HFF-Myc (cell line): ENCODE measurements at regions not wholly inside any gene's neighbourhood (a gene's known extent, or its start where the extent isn't known, plus 50 kb on each side); places are given as distances from the start of the nearest gene placed in this dataset.

ENCODE experiments used
- DNase-seq: peaks from one replicate; pipeline ENCODE4 v3.0.0-alpha.2; 2011; ENCODE audit warnings: low read depth; ENCODE audit errors: extremely low read depth
- H3K4me3 ChIP-seq: replicated peaks from 2 replicates; pipeline ENCODE4 v1.5.1; 2011; ENCODE audit warnings: low read depth, mild to moderate bottlenecking, control low read depth, low read length
- TF ChIP-seq, protein P1 (sequence below): IDR thresholded peaks from 2 replicates; pipeline ENCODE4 v1.5.1; 2012; ENCODE audit warnings: mild to moderate bottlenecking, low read depth, low read length, control low read depth; ENCODE audit errors: missing control alignments

DNA sequence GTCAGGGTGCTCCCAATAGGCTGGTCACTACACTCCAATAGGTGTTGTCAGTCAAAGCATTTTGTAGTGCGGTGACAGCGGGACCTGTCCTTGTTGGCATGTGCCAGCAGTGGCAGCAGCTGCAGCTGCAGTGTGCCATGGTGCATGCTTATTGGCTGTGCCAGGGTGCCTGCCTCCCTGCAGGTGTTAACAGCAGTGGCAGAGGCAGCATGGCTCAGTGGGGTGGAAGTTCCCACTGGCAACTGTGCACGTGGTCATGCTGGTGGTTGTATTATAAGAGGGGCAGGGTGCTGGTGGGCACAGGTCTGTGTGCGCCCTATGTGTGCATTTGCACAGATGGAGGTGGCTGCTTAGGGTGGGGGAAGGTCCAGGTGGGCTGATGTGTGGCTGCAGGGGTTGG is 133.7 kb upstream of the EDIL3 start:
- TF ChIP-seq, protein P1, sequence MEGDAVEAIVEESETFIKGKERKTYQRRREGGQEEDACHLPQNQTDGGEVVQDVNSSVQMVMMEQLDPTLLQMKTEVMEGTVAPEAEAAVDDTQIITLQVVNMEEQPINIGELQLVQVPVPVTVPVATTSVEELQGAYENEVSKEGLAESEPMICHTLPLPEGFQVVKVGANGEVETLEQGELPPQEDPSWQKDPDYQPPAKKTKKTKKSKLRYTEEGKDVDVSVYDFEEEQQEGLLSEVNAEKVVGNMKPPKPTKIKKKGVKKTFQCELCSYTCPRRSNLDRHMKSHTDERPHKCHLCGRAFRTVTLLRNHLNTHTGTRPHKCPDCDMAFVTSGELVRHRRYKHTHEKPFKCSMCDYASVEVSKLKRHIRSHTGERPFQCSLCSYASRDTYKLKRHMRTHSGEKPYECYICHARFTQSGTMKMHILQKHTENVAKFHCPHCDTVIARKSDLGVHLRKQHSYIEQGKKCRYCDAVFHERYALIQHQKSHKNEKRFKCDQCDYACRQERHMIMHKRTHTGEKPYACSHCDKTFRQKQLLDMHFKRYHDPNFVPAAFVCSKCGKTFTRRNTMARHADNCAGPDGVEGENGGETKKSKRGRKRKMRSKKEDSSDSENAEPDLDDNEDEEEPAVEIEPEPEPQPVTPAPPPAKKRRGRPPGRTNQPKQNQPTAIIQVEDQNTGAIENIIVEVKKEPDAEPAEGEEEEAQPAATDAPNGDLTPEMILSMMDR, result no peak
- H3K4me3 ChIP-seq, result no peak overlapping the region
- DNase-seq, result no peak

DNA sequence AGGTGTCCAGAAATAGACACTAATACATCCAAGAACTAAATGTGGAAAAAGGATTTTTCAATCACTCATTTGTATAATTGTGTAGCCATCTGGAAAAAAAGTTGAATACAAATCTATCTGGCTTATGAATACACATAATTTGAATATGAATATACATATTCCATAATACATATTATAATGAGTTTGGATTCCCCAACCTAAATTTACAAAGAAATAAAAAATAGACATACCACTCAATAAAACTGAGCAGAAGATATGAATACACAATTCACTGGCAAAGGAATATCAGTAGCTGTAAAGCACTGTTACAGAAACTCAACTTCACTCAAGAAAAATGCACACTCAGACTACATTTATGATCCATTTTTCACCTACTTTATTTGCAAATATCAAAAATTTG is 121.9 kb upstream of the EDIL3 start:
- DNase-seq, result no peak
- TF ChIP-seq, protein P1, result no peak

DNA sequence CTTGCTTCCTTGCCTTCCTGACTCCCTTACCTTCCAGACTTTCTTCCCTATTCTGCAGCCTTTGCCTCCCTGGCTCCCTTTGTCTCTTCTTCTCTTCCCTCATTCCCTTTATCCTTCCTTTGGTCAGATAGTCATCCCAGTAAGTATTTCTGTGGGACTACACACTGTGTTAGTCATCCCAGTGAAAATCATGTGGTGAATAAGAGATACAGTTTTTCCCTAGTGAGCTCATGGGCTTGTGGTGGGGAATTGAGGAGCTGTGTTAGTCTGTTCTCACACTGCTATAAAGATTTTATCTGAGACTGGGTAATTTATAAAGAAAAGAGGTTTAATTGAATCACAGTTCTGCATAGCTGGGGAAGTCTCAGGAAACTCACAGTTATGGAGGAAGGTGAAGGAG is 109.8 kb upstream of the EDIL3 start:
- H3K4me3 ChIP-seq, result no peak overlapping the region
- no peak for DNase-seq
- TF ChIP-seq, protein P1, result no peak

More for the DNA sequence above, 121.9 kb upstream of the EDIL3 start:
- no peak overlapping the region for H3K4me3 ChIP-seq

DNA sequence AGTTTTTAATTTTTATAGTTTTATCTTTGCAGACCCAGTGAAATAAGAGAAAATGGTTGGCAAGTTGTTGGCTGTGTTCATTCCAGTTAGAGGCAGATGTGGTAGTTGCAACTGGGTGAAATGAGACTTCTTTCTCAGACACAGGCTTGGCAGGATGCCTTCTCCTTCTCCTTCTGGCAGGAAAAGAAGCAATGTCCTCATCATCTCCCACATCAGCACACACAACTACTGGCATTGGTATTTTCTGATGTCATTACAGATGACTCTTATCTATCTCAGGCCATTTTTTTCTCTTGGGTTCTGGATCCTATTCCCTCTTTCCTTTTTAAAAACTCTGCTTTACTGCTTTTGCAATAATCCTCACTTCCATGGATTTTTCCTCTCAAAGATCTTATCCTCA is 103.3 kb upstream of the EDIL3 start:
- TF ChIP-seq, protein P1, result no peak
- no peak for DNase-seq
- H3K4me3 ChIP-seq, result no peak overlapping the region

DNA sequence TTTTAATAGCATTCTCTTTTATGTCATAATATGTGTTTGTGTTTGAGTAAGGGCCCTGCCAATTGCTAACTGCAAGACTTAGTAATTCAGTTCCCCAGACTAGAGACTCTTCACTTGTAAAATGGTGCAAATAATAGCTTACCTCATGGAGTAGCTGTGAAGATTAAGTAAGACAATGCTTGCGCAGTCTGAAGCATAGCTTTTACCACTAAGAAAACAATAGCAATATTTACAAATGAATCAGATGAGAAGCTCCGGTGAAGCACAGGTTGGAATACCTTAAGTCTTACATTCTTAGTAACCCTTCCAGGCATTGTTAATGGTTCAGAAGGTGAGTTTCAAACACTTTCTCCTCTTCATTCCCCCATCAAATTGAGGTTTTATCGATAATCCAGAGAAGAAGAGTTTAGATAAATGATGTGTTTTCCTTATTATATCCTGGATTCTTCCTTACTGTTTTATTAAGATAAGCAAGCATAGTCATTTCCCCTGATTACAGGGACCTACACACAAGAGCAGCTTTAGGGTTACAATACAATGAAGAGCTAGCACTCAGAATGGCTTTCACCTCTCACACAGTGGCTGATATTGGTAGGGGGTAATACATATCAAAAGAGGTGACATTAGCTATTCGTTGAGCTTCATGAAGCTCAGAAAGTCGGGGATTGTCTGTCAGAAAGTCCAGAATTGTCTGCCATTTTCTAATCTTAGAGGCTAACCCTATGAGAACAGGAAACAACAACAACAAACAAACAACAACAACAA is 96.4 kb upstream of the EDIL3 start:
- H3K4me3 ChIP-seq, result no peak overlapping the region
- no peak for DNase-seq
- TF ChIP-seq, protein P1, result no peak

DNA sequence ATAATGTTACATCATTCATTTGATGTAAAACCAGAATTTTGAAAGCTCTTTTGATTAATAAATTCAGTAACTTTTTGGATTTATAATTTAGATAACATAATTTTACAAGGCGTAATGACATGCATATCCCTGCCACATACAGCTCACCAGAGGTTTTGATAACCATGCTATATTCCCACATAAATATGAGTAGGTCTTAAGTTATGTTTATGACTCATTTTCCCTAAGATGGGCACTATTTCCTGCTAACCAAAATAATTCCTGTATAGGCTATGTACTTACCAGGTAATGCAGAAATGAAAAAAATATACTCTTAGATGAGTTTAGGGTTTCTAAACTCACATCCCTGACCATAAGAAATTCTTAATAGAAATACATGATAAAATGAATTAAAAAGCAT is 93.9 kb upstream of the EDIL3 start:
- no peak for DNase-seq
- TF ChIP-seq, protein P1, result no peak

DNA sequence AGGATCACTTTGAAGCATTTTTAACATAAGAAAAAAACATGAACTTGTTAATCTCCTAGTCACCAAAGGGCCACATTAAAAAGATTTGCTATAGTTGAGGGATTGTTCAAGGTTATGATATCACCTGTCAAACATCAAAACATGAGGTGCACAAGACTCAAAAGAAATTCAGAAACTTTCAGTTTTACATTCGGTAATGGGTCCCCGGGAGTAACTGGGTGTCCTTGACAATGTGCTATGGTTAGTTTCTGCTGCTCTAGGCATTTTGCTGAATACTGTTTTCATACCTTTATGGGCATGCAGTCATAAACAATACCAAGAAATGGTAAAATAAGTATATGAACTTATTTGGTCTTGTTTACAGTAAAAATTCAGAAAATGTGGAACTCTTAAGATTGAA is 92.8 kb upstream of the EDIL3 start:
- H3K4me3 ChIP-seq, result no peak overlapping the region
- TF ChIP-seq, protein P1, result no peak
- DNase-seq, result no peak

More for the DNA sequence above, 93.9 kb upstream of the EDIL3 start:
- no peak overlapping the region for H3K4me3 ChIP-seq
